Uterus (tissue), 3 donors: ENCODE measurements at regions not wholly inside any gene's neighbourhood (a gene's known extent, or its start where the extent isn't known, plus 50 kb on each side); places are given as distances from the start of the nearest gene placed in this dataset.
"Not testable (repeated sequence)": the region's sequence is repeated elsewhere in the genome, so short reads cannot be mapped to it uniquely, and the experiment has no call there.

Source experiments
- DNase-seq, 2 donors: peaks; one replicate each; pipeline ENCODE4 v3.0.0-alpha.2; 2019 to 2020
- H3K27ac ChIP-seq, 2 donors: fragments of 200-600 bp; sonication (generic); 1 replicate in 1 of 2; 2 replicates in 1 of 2; pipeline ENCODE4 v1.5.1; 2016 to 2018
- H3K27me3 ChIP-seq, 2 donors: fragments of 200-600 bp; sonication (generic); one replicate each; pipeline ENCODE4 v1.5.1; 2018 to 2019; ENCODE audit warnings: control low read depth in 1 of 2
- H3K36me3 ChIP-seq, 2 donors: fragments of 200-600 bp; sonication (generic); one replicate each; pipeline ENCODE4 v1.5.1; 2019; ENCODE audit warnings: control low read depth in 1 of 2
- H3K4me1 ChIP-seq, 2 donors: fragments of 200-600 bp; sonication (generic); one replicate each; pipeline ENCODE4 v1.5.1; 2018 to 2019; ENCODE audit warnings: control low read depth in 1 of 2
- H3K4me3 ChIP-seq, 2 donors: fragments of 200-600 bp; sonication (generic); 1 replicate in 1 of 2; 2 replicates in 1 of 2; pipeline ENCODE4 v1.5.1; 2018 to 2019; ENCODE audit warnings: mild to moderate bottlenecking in 1 of 2
- H3K9me3 ChIP-seq, 2 donors: fragments of 200-600 bp; sonication (generic); one replicate each; pipeline ENCODE4 v1.5.1; 2019; ENCODE audit warnings: control low read depth in 1 of 2
- CTCF ChIP-seq, 4 experiments: fragments of 200-600 bp in 2 of 4; fragments of 450-650 bp in 2 of 4; sonication (generic) in 2 of 4; IDR thresholded peaks; one replicate each; pipeline ENCODE4 v1.5.1; 2016 to 2019; ENCODE audit warnings: antibody characterized with exemption in 4 of 4, mild to moderate bottlenecking in 2 of 4, moderate library complexity in 1 of 4
- POLR2A ChIP-seq, 2 donors: fragments of 450-650 bp; IDR thresholded peaks; one replicate each; pipeline ENCODE4 v1.6.1; 2016; ENCODE audit warnings: antibody characterized with exemption in 2 of 2, mild to moderate bottlenecking in 1 of 2, moderate library complexity in 1 of 2
- intact Hi-C: fragments of 100-400 bp; cut with DNase I; formaldehyde crosslinking; loops from one replicate; pipeline ENCODE4 v1.15.1; 2023; ENCODE audit warnings: low total_unique reads
- donor health status: DM: yes; HTN: yes; CAD: no.

GRCh38 chr14:40346275-40346674, 914.0 kb upstream of the FBXO33 start:
- TF ChIP-seq POLR2A (IDR thresholded peaks at IDR 0.05) (no peak), CTCF (IDR thresholded peaks at IDR 0.05) (no peak)

GRCh38 chr14:40345334-40345733, 913.1 kb upstream of the FBXO33 start:
- no peak overlapping the region for H3K27ac ChIP-seq
- DNase-seq: no peak
- no peaks in the 10 kb centered on the region for H3K27me3 ChIP-seq
- H3K36me3 ChIP-seq: no peaks in the 10 kb centered on the region
- no peak for TF ChIP-seq POLR2A (IDR thresholded peaks at IDR 0.05)
- no peak for TF ChIP-seq CTCF (IDR thresholded peaks at IDR 0.05)
- no peaks in the 10 kb centered on the region for H3K4me1 ChIP-seq
- no peak overlapping the region for H3K4me3 ChIP-seq
- H3K9me3 ChIP-seq: no peaks in the 10 kb centered on the region
- intact Hi-C loops: no loop called here

More at GRCh38 chr14:40346275-40346674, 914.0 kb upstream of the FBXO33 start:
- Histone ChIP-seq H3K9me3 (no peaks in the 10 kb centered on the region), H3K27me3 (no peaks in the 10 kb centered on the region), H3K36me3 (no peaks in the 10 kb centered on the region), H3K4me3 (no peak overlapping the region), H3K4me1 (no peaks in the 10 kb centered on the region), H3K27ac (no peak overlapping the region)
- intact Hi-C loops: no loop called here
- DNase-seq: no peak

- Histone ChIP-seq H3K9me3 (no peaks in the 10 kb centered on the region), H3K27me3 (no peaks in the 10 kb centered on the region), H3K27ac (no peak overlapping the region), H3K4me3 (no peak overlapping the region), H3K36me3 (no peaks in the 10 kb centered on the region), H3K4me1 (no peaks in the 10 kb centered on the region)
- DNase-seq: no peak
- TF ChIP-seq CTCF (IDR thresholded peaks at IDR 0.05): no peak
- no peak for TF ChIP-seq POLR2A (IDR thresholded peaks at IDR 0.05)
- intact Hi-C loops: no loop called here
These were observed 908.5 kb upstream of the FBXO33 start for GRCh38 chr14:40340708-40341107.

- intact Hi-C loops: no loop called here
- no peaks in the 10 kb centered on the region for H3K27me3 ChIP-seq
- H3K36me3 ChIP-seq: no peaks in the 10 kb centered on the region
- no peak for TF ChIP-seq POLR2A (IDR thresholded peaks at IDR 0.05)
- TF ChIP-seq CTCF (IDR thresholded peaks at IDR 0.05): no peak
- no peak overlapping the region for H3K27ac ChIP-seq
- no peak overlapping the region for H3K4me3 ChIP-seq
- H3K9me3 ChIP-seq: no peaks in the 10 kb centered on the region
- no peak for DNase-seq
- H3K4me1 ChIP-seq: no peaks in the 10 kb centered on the region
These were observed 904.6 kb upstream of the FBXO33 start for GRCh38 chr14:40336846-40337245.

GRCh38 chr14:40326519-40326918, 894.3 kb upstream of the FBXO33 start:
- H3K4me1 ChIP-seq: not testable (repeated sequence)

GRCh38 chr14:40318211-40318719, 886.0 kb upstream of the FBXO33 start:
- Histone ChIP-seq H3K4me1 (no peaks in the 10 kb centered on the region), H3K27ac (no peak overlapping the region), H3K9me3 (no peaks in the 10 kb centered on the region), H3K4me3 (no peak overlapping the region), H3K27me3 (no peaks in the 10 kb centered on the region), H3K36me3 (no peaks in the 10 kb centered on the region)
- no peak for DNase-seq
- intact Hi-C loops: no loop called here
- no peak for TF ChIP-seq POLR2A (IDR thresholded peaks at IDR 0.05)
- no peak for TF ChIP-seq CTCF (IDR thresholded peaks at IDR 0.05)

More at GRCh38 chr14:40326519-40326918, 894.3 kb upstream of the FBXO33 start:
- H3K36me3 ChIP-seq, DNase-seq, intact Hi-C loops, H3K9me3 ChIP-seq, H3K4me3 ChIP-seq, H3K27ac ChIP-seq, H3K27me3 ChIP-seq: not testable (repeated sequence)
